GM12865 (cell line): ENCODE measurements at regions not wholly inside any gene's neighbourhood (a gene's known extent, or its start where the extent isn't known, plus 50 kb on each side); places are given as distances from the start of the nearest gene placed in this dataset.

Source experiments
- DNase-seq: peaks from one replicate; pipeline ENCODE4 v3.0.0; 2010; ENCODE audit warnings: low read depth
- H3K4me3 ChIP-seq: 2 replicates; pipeline ENCODE4 v1.5.1; 2011; ENCODE audit warnings: mild to moderate bottlenecking, low read depth, low read length, control low read depth
- TF ChIP-seq, protein P1 (sequence below): IDR thresholded peaks from 2 replicates; pipeline ENCODE4 v1.5.1; 2011; ENCODE audit warnings: low read length, control low read depth, low read depth, inconsistent platforms; ENCODE audit not compliant: insufficient read depth; ENCODE audit errors: missing control alignments

DNA sequence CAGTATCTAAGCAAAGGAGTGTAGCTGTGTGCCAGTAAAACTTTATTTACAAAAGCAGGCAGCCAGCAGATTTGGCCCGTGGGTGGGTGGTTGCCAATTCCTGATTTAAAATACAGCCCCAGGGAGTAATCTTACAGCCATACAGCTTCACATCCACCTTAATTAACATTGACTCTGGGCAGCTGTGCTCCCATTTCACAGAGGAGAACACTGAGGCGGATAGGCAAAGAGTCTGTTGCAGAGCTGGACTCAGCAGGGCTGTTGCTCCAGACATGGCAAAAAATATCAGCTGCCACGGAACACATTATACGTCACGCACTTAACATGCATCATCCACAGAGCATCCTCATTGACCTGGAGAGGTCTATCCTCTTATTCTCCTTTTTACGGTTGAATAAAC lies 289.9 kb downstream of the DHX35 start:
- H3K4me3 ChIP-seq = no peak overlapping the region
- TF ChIP-seq, protein P1, sequence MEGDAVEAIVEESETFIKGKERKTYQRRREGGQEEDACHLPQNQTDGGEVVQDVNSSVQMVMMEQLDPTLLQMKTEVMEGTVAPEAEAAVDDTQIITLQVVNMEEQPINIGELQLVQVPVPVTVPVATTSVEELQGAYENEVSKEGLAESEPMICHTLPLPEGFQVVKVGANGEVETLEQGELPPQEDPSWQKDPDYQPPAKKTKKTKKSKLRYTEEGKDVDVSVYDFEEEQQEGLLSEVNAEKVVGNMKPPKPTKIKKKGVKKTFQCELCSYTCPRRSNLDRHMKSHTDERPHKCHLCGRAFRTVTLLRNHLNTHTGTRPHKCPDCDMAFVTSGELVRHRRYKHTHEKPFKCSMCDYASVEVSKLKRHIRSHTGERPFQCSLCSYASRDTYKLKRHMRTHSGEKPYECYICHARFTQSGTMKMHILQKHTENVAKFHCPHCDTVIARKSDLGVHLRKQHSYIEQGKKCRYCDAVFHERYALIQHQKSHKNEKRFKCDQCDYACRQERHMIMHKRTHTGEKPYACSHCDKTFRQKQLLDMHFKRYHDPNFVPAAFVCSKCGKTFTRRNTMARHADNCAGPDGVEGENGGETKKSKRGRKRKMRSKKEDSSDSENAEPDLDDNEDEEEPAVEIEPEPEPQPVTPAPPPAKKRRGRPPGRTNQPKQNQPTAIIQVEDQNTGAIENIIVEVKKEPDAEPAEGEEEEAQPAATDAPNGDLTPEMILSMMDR = no peak
- DNase-seq = no peak

DNA sequence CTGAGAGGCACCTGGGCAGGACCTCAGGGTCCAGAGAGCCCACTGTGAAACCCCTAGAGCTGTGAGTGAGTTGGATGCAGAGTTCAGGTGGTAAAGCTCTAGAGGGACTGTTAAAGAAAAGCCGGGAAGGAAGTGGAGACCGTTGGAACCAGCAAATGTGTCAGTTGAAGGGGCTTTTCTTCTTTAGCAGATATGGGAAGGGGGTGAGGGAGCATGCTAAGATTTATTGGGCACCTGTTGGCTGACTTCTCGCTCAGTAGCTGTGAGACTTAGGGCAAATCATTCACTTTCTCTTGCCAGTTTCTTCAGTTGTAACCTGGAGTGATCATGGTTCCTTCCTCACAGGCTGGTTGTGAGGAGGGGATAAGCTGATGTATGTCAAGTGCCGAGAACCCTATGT lies 287.7 kb downstream of the DHX35 start:
- DNase-seq = no peak
- no peak overlapping the region for H3K4me3 ChIP-seq
- TF ChIP-seq, protein P1 = no peak

DNA sequence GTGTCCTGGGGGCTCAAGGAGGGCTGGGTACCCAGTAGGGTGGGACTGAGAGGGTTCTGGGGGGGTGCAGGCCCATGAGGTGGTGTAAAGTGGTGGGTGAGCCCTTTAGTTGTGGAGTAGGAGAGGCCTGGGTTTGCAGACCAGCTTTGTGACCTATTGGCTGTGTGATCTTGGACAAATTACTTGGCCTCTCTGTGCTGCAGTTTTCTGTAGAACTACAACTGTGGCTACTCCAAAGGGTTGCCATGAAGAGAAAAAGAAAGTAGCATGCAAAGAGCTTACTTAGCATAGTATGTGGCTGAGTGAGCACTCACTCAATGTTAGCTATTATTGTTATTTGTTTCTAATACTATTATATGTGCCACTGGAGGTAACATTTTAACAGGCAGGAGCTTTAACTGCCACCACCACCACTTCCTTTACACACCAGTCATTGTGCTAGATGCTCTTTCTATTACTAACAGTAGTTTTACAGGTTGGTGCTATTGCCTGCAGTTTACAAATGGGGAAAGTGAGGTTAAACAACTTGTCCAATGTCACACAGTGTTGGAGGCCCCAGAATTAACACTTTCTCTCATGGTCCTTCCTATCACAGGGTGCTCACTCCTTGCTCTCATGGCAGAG lies 286.8 kb downstream of the DHX35 start:
- TF ChIP-seq, protein P1 = no peak
- no peak for DNase-seq
- no peak overlapping the region for H3K4me3 ChIP-seq

DNA sequence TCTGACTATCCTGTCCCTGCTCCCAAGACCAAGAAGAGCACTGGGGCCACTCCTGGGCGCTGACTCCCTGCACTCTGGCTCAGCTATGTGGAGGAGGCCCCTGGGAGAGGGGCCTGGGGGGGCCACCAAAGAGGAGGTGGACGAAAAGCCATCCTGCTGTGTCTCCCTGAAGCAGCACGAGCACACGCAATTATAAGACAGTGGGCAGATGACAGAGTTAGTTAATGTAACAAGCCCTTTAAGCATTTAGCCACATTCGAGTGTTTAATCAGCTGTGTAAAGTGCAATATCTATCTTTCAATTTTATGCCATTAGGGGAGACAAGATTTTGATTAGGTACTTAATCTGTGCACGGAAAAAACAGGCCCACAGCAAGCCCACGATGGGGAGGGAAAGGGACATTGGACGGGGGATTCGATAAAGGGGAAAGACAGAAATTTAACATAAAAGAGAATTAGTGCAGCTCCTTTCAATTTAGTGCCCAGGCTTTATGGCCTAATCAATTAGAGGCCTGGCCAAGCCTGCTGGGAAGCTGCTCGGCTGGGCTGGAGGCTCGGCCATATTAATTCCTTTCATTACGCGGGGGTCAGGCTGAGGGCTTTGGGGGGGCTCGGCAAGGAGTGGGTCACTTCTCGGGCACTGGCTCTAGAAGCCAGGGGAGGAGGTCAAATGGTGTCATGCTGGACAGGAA lies 286.2 kb downstream of the DHX35 start:
- TF ChIP-seq, protein P1 = no peak
- no peak overlapping the region for H3K4me3 ChIP-seq
- no peak for DNase-seq

DNA sequence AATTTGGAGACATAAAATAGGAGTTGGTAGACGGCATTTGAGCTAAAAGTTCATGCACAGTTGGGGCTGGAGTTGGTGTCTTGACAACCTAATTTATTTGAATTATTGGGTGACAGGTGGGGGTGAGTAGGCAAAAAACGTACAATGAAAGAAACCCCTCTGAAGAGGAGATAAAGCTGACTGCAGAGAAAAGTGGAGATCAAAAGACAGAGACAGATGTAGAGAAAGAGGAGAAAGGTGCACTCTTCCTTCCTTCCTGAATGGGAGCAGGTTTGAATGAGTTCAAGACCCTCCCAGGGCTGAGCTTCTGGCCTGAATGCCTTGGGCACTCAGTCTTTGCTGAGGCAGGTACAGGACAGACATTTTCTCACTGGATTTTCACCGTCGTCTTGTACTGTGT lies 284.3 kb downstream of the DHX35 start:
- TF ChIP-seq, protein P1 = no peak
- no peak overlapping the region for H3K4me3 ChIP-seq
- no peak for DNase-seq

DNA sequence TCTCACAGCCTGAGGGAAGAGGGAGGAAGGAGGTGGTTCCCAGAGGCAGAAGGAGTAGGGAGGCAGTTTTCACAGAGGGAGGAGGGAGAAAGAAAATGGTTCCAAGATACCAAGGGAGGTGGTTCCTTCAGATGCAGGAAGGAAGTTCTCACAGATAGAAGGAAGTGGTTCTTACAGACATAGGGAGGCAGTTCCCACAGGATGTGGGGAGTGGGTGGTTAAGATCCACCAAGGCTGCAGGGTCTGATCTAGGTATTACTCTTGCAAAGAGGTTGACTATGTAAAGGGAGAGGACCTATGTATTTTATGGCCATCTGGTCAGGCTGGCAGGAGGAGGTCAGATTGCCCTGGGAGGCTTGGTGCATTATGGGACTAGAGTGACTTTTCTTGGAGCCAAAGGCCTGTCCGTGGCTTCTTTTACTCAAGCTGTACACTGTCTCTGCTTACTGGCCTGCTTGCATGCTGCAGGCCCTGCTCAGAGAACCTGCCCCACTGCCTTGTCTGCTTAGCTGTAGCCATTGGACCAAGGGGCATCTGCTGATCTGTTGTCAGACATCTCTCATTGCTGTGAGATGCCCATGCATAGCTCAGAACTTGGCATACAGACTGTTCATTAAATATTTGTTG lies 283.7 kb downstream of the DHX35 start:
- TF ChIP-seq, protein P1 = no peak
- no peak overlapping the region for H3K4me3 ChIP-seq
- no peak for DNase-seq
